ENCODE measurements at regions not wholly inside any gene's neighbourhood (a gene's known extent, or its start where the extent isn't known, plus 50 kb on each side); places are given as distances from the start of the nearest gene placed in this dataset.

GRCh38 chr3:102161384-102162006 is 273.3 kb upstream of the ZPLD1 start:
- no peak for TF ChIP-seq CTCF (IDR thresholded peaks at IDR 0.05; ENCODE audit: low read depth, low read length, missing control alignments)
- H3K4me3 ChIP-seq (replicated peaks; ENCODE audit: low read depth, low read length) = no peak overlapping the region
- DNase-seq (ENCODE audit: extremely low read depth, low read depth) = no peak

GRCh38 chr3:102162251-102162650 is 272.6 kb upstream of the ZPLD1 start:
- no peak for DNase-seq (ENCODE audit: extremely low read depth, low read depth)
- H3K4me3 ChIP-seq (replicated peaks; ENCODE audit: low read depth, low read length) = no peak overlapping the region
- no peak for TF ChIP-seq CTCF (IDR thresholded peaks at IDR 0.05; ENCODE audit: low read depth, low read length, missing control alignments)

- DNase-seq (ENCODE audit: extremely low read depth, low read depth) = no peak
- H3K4me3 ChIP-seq (replicated peaks; ENCODE audit: low read depth, low read length) = no peak overlapping the region
Measured at GRCh38 chr3:102163039-102163817, 271.6 kb upstream of the ZPLD1 start.

GRCh38 chr3:102163818-102164154 is 271.0 kb upstream of the ZPLD1 start:
- TF ChIP-seq CTCF (IDR thresholded peaks at IDR 0.05; ENCODE audit: low read depth, low read length, missing control alignments) = no peak
- no peak for DNase-seq (ENCODE audit: extremely low read depth, low read depth)
- H3K4me3 ChIP-seq (replicated peaks; ENCODE audit: low read depth, low read length) = no peak overlapping the region

More at GRCh38 chr3:102163039-102163817, 271.6 kb upstream of the ZPLD1 start:
- no peak for TF ChIP-seq CTCF (IDR thresholded peaks at IDR 0.05; ENCODE audit: low read depth, low read length, missing control alignments)

- TF ChIP-seq CTCF (IDR thresholded peaks at IDR 0.05; ENCODE audit: low read depth, low read length, missing control alignments) = no peak
- no peak overlapping the region for H3K4me3 ChIP-seq (replicated peaks; ENCODE audit: low read depth, low read length)
- DNase-seq (ENCODE audit: extremely low read depth, low read depth) = no peak
Measured at GRCh38 chr3:102165367-102165766, 269.4 kb upstream of the ZPLD1 start.

- DNase-seq (ENCODE audit: extremely low read depth, low read depth) = no peak
- TF ChIP-seq CTCF (IDR thresholded peaks at IDR 0.05; ENCODE audit: low read depth, low read length, missing control alignments) = no peak
- no peak overlapping the region for H3K4me3 ChIP-seq (replicated peaks; ENCODE audit: low read depth, low read length)
Measured at GRCh38 chr3:102169915-102170479, 264.8 kb upstream of the ZPLD1 start.

Data from HFF-Myc (cell line).